HG02759 (cell line): ENCODE measurements at regions not wholly inside any gene's neighbourhood (a gene's known extent, or its start where the extent isn't known, plus 50 kb on each side); places are given as distances from the start of the nearest gene placed in this dataset.
A peak's percentile ranks its signal among the peaks of the same experiment; 100 is the strongest.

ENCODE experiments used
- ATAC-seq: cut with Tn5 transposase; IDR thresholded peaks from one replicate; pipeline ENCODE4 v1.9.1; 2021; ENCODE audit warnings: mild to moderate bottlenecking, moderate library complexity; ENCODE audit not compliant: unreplicated experiment

GRCh38 chr14:60349663-60350365 is 100.8 kb downstream of the PPM1A start:
- peak; percentile 69 for ATAC-seq

- no peak for ATAC-seq
Measured at GRCh38 chr14:60350366-60350720, 101.3 kb downstream of the PPM1A start.

GRCh38 chr14:60353420-60353819 is 104.4 kb downstream of the PPM1A start:
- ATAC-seq, result no peak

DNA sequence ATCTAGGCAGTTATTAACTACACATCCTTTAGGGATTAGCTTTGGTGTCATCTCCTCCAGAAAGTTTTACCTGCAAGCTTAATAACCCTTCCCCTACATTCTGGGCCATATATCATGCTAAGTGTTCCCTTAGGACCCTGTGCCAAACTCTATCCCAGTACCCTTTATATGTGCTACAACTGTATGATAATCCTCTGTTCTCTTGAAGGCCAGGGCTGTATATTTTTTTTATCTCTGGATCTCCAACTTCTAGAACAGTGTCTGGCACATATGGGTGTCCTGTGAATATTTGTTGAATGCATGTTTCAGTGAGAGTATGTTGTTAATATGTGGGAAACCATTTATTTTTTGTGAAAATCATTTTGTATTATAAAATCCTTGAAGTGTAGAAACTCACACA is 106.7 kb downstream of the PPM1A start:
- ATAC-seq, result no peak

- ATAC-seq, result no peak
Measured at GRCh38 chr14:60356386-60356785, 107.4 kb downstream of the PPM1A start.

- no peak for ATAC-seq
Measured at GRCh38 chr14:60356906-60357550, 108.0 kb downstream of the PPM1A start.

- ATAC-seq, result no peak
Measured at GRCh38 chr14:60357551-60358149, 108.6 kb downstream of the PPM1A start.

- ATAC-seq, result no peak
Measured at GRCh38 chr14:60363275-60363674, 114.3 kb downstream of the PPM1A start.

DNA sequence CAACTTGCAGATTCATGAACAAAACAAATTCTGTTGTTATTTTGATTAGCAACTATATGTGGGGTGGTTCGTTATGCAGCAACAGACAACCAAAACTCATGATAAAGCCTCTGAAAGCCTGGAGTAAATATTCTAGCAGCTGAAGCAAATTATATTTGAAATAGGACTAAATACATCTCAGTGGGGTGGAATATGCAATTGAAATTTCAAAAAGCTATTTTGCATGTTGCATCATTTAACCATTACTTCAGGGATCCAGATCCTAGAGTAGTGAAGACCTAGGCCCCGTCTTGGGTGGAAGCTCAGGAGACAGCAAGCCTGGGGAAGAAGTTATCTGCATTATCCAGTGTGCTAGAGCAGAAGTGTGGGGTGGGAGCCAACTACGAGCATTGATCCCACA is 114.7 kb downstream of the PPM1A start:
- no peak for ATAC-seq

GRCh38 chr14:60381909-60382308 is 104.0 kb downstream of the C14orf39 start:
- no peak for ATAC-seq
